ENCODE measurements at regions not wholly inside any gene's neighbourhood (a gene's known extent, or its start where the extent isn't known, plus 50 kb on each side); places are given as distances from the start of the nearest gene placed in this dataset.

- no peak for TF ChIP-seq MAX (IDR thresholded peaks at IDR 0.05; ENCODE audit: low read depth, low read length)
- no peak for TF ChIP-seq CTCF (IDR thresholded peaks at IDR 0.05; ENCODE audit: low read depth, low read length)
- no peak for TF ChIP-seq POLR2A (IDR thresholded peaks at IDR 0.05; ENCODE audit: extremely low read depth, insufficient read length)
These were observed 115.2 kb upstream of the ARGLU1 start for GRCh38 chr13:106683179-106683578.

Data from NB4 (cell line).